ENCODE measurements at regions not wholly inside any gene's neighbourhood (a gene's known extent, or its start where the extent isn't known, plus 50 kb on each side); places are given as distances from the start of the nearest gene placed in this dataset.
"Not testable (repeated sequence)": the region's sequence is repeated elsewhere in the genome, so short reads cannot be mapped to it uniquely, and the experiment has no call there.

DNA sequence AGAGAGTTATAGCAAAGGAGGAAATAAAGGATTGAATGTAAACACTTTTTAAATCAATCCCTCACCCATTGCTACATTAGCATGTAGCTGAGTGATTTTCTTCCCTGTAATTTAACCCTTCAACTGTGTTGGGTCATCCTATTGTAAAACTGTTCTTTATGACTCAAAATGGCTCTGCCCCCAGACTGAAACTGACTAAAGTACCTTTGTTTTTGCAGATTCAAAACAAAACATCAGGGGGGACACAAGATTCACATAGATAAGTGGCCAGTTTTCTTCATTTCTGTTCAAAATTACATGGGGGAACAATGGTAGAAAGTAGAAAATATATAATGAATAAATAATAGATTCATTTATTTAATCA, 268.4 kb downstream of the IGSF11 start:
- DNase-seq: no peak

DNA sequence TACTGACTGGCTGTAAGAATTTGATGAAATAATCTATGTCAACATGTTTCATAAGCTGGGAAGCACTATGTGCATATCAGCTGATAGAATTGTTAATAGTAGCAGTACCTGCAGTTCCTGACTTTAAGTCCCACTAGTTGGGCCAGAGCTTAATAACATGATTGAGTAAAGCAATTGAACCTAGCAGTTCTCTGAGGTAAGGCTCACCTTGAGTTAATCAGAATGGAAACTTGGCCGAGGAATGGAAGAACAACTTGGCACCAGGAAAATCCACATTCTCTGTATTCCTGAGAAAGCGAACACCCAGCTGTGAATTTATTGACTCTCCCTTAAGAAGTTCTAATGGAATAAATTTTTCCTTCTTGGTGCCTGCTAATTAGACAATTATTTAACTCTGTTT, 262.6 kb downstream of the IGSF11 start:
- DNase-seq: no peak

DNA sequence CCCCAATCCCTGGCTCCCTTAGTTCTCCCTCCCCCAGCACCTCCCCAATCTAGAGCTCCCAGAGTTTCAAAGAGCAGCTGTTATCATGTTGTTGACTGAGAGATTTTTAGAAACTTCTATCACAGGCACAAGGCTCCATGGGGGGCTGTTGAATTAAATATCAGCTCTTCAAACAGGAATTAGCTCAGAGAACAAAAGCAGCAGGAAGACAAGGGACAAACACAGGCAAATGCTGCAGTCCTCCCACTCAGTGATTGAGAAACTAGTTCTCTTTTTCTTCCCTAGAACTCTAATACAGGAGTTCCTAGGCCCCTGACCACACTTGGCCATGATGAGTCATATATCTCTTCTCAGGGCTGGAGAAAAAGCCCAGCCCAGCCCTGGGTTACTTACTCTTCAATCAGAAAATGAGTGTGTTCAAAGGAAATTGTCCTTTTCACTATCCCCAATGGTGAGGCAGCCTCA, 262.1 kb downstream of the IGSF11 start:
- DNase-seq: no peak

DNA sequence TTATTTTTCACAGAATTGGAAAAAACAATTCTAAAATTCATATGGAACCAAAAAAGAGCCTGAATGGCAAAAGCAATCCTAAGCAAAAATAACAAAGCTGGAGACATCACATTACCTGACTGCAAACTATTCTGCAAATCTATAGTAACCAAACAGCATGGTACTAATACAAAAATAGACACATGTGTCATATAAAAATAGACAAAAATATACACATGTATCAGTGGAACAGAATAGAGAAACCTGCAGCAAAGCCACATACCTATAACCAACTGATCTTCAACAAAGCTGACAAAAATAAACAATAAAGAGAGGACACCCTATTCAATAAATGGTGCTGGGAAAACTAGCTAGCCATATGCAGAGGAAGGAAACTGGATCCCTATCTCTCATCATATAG, 259.6 kb downstream of the IGSF11 start:
- no peak for DNase-seq

DNA sequence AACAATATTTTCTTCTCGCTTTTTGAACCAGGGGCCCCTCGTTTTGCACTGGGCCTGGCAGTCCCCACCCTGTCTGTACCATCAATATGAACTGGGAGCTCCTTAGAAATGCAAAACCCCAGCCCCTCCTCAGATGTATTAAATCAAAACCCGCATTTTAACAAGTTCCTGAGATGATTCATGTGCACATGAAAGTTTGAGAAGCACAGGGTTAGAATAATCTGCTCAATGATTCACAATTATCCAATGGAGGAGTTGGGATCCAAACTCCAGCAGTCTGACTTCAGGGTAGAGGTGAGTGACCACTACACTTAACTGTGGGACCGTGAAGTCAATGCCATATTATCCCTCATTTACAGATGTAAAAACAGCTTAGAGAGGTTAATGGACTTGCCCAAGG, 256.4 kb downstream of the IGSF11 start:
- no peak for DNase-seq

DNA sequence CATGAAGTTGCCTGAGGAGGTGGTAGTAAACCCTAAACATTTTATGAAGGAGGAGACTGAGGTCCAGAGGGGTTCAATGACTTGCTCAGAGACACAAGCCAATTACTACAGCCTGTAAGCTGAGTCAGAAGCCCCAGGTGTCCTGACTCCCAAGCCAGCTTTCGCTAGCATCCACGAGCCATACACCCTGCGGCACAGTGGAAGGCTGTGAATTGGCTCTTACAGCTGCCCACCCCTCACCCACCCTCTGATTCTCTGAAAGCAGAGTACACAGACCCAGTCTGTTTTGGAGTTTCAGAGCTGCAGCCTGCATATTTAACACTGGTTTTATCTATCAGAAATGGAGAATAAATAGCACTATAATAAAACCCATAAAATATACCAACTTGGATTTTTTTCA, 253.4 kb downstream of the IGSF11 start:
- DNase-seq: no peak

DNA sequence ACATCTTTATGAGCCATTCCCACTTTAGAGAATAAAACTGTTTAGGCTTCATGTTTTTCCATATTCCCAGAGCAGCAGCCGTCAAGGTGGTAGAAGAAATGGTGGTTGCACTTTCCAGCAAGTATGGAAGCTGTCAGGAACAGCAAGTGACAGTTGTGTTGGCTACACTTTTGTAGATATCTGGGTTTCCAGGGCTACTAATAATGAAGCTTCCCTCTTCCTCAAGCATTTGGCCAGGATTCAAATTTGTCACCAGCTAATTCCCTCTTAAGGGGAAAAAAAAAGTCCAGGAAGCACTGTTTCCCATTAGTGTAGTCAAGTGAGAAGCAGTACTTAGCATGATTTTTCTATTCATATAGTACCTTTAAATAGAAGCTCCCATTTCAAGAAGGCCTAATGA, 252.8 kb downstream of the IGSF11 start:
- no peak for DNase-seq

DNA sequence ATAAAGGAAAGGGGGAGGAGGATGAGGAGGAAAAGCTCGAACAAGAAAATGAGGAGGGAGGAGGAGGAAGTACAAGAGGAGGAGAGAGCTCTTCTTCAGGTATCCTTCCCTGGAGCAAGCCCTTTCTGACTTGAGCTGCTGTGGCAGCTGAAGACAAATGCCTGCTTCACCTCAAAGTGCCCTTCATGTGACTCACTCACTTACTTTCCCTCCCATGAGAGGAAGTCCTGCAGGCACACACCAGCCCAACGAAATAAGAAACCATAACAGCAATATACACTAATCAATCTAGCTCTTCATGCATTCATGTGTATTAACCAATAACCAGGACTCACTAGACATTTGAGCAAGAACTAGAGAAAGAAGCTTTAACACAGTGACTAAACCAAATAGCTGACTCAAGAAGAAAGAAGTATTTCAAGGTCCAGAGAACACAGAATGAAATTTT, 251.9 kb downstream of the IGSF11 start:
- DNase-seq: no peak

DNA sequence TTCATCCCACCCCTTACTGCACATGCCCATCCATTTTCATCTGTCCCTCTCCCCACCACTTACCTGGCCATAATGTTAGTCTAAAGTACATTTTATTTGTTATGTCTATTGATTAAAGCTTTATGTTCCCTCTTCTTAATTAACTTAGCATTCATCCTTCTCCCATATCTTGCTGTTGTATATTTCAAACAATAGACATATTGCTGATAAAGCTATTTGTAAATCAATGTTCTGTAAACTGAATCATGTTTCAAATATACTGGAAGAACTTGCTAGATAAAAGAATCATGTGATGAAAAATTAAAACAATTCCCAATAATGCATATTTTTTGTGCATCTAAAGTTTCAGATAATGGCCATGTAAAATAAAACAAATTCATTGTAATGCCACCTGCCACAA, 249.2 kb downstream of the IGSF11 start:
- DNase-seq: no peak

DNA sequence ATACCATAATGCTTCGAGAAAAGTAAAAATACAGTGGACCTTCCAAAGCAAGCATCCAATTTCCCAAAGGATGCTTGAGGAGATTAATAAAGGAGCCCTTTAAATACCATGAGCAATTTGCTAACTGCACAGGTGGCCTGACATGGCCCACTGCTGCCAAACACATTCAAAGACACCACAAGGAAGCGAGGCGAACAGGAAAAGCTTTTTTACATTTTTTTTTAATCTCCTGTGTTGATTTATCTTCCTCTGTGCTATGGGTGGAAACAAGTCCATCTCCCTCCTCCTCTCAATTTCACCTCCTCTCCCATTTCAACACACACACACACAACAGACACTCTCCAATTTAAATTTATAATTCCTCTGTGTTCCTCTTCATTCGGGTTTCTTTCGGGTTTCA, 243.4 kb downstream of the IGSF11 start:
- DNase-seq: no peak

DNA sequence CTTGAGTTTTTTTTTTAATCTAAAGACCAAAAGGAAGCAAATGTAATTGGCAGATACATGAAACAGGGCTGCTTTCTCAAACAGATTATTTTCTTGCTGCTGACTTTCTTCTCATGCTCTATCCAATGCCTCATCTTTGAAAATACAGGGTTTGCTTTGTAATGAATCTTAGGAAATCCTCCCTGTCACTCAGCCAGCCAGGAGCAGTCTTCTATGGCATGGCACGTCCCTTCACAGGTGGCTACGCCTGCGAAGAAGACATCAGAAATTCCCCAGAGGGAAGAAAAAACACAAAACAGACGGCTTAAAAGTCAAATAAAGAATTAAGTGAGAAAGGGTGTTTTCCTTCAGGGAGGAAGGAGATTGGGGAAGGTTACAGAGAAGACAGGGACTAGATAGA, 242.5 kb downstream of the IGSF11 start:
- DNase-seq: no peak

DNA sequence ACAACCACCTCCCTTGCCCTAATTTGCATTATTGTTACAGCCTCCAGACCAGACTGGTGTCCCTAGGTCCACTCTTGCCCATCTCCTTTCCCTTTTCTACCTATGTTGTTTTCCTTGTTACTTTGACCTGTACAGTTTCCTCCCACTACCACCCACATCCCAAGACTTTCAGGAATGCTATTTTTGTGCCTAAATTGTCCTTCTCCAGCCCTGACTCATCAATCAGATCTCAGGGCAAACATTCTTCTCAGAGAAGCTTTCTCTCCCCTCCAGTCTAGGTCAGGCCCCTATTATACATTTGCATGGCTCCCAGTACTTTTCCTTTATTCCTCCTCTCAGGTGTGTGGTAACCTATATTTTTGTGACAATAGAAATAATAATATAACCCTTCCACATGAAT, 241.5 kb downstream of the IGSF11 start:
- no peak for DNase-seq

DNA sequence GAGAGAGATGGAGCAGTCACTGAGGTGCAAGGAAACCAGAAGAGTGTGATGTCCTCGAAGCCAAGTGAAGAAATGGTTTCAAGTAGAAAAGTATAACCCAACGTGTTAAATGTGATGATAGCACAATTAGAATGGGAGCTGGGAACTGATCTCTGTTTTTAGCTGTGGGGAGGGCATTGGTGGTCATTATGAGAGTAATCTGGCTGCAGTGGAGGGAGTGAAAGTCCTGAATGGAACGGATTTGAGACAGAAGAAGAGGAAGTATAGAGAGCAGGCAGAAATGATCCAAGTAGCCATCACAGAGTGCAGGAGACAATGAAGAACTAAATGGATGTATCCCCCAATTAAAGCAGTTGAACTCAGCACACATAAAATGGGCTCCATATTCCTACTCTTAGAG, 235.3 kb downstream of the IGSF11 start:
- DNase-seq: no peak

DNA sequence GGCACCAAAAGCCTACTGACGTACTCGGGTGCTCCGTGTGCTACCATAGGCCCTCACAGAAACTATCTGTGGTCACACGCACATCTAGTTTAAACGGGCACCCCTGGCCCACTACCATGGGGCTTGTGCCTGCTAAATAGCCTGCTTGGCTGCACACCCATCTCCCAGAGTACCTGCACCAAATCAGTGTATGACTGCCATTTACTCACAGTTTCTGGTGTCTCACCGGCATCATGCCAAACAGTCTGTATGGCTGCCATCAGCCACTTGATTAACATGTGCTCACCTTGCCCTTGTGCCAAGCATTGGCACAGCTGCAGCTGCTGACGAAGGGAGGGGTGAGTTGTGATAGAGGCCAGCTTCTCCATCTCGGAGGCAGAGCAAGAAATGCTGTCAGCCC, 232.7 kb downstream of the IGSF11 start:
- peak; percentile 72 to 80 for DNase-seq

DNA sequence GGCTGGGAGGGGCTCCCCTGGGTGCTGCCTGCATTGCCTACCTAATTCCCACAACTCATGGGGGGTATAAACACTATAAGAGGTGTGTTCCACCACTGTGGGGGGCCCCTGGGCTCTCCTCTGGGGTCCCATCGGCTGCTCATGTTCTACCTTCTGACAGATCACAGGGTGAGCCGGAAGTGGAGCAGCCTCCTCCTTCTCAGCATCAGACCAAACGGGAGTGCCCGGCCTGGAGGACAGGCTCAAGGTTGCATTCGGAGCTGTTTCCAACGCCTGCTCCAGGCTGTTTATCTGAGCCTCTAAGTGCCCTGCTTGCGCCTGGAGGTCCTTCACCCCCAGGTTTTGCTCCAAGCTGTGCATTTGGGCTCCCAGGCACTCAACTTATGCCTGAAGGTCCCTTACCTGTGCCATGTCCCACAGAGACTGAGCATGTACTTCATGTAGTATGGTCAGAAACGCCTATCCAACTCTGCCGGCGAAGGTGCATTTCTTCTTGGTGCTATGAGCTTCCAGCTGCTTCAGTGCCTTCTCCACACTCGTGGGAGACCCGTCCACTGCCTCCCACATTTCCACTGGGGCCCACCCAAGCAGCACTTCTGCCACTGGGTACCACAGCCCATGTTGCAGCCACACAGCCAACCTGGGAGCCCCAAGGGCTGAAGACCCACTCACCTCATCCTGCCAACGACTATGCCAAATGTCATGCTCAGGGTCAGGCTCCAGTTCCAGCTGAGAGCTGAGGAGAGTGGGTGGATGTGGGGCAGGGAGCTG, 232.1 kb downstream of the IGSF11 start:
- peak; percentile 50 to 63 for DNase-seq

DNA sequence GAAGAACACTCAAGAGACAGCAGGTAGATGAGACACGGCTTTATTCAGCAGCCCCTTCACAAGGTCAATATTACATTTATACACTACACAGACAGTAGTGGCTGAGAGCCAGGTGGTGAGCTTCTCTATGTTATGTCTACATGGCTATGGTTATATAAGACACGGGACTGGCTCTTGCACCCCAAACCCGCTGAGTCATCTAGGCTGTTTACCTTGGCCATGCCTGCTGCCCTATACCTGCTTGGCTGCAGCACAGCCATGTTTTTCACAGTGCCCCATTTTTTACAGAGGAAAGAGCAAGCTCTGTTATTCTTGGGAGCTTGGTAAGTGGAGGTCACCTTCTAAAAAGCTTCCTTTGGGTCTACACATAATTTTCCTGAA, 231.6 kb downstream of the IGSF11 start:
- peak; percentile 66 to 81 for DNase-seq

DNA sequence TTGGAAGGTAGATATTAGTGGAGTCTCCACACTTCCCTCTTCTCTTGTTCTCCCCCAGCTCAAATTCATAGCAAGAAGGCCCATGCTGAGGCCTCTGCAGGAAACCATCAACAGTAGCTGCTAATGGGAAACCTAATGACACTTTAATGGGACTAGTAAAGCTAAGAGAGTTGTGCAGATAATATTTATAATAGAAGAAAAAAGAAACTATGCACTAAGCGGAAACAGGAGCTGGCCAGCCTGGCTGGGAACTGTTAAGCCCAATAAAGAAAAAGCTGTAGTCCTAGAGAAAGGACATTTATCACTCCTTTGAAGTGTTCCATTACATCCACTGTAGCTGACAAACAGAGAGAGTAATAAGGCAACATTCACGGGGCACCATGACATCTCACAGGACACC, 229.6 kb downstream of the IGSF11 start:
- no peak for DNase-seq

DNA sequence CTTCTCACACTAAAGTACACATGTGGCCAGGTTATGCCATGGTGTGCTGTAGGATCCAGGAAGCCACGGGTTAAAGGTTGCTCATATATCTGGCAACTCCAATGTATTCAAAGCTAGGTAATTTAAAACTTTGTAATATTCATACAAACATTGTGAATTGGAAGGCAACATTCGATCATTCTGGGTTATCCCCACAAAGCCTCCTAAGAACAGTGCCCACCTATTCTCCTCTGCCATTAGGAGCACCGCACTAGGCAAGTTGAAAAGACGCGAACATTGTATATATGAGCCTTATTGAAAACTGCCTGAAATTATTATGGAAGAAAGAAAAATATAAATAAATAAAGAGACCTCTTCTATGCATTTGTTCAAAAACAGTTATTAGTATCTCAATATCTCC, 228.2 kb downstream of the IGSF11 start:
- no peak for DNase-seq

DNA sequence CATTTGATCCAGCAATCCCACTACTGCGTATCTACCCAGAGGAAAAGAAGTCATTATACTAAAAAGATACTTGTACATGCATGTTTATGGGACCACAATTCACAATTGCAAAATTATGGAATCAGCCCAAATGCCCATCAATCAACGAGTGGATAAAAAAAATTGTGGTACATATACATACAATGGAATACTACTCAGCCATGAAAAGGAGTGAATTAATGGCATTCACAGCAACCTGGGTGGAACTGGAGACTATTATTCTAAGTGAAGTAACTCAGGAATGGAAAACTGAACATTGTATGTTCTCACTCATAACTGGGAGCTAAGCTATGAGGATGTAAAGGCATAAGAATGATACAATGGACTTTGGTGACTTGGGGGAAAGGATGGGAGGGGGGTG, 227.3 kb downstream of the IGSF11 start:
- DNase-seq: not testable (repeated sequence)

DNA sequence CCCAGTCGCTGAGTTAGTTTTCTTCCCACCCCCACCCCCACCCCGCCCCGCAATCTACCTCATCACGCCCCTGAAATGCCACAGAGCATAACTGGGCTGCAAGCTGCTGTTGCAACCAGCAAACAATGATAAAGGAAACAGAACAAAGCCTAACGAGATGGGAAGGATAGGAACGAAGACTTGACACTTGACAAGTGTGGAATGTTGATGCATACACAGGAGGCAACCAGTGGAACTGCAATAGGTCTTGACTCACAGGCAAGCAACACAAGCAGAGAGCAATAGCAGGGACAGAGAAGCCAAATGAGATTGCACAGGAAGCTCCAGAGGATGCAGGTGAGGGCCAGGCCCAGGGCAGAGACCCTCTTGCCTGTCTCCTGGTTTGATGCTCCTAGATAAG, 225.9 kb downstream of the IGSF11 start:
- no peak for DNase-seq

DNA sequence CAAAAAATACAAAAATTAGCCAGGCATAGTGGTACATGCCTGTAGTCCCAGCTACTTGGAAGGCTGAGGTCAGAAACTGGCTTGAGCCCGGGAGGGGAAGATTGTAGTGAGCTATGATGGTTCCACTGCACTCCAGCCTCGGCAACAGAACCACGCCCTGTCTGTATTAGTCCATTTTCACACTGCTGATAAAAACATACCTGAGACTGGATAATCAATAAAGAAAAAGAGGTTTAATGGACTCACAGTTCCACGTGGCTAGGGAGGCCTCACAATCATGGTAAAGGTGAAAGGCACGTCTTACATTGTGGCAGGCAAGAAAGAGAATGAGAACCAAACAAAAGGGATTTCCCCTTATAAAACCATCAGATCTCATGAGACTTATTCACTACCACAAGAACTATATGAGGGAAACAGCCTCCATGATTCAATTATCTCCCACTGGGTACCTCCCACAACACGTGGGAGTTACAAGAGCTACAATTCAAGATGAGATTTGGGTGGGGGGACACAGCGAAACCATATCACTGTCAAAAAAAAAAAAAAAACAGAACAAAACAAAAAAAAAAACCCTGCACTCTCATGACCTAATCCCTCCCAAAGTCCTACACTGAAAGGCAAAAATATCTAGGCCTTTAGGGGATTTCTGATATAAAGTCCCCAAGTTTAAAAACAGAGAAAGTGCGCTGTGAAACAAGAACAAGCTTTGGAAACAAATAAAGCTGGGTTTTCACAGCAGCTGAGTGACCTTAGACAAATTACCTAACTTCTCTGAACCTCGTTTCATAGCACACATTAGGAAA, 224.7 kb downstream of the IGSF11 start:
- no peak for DNase-seq

DNA sequence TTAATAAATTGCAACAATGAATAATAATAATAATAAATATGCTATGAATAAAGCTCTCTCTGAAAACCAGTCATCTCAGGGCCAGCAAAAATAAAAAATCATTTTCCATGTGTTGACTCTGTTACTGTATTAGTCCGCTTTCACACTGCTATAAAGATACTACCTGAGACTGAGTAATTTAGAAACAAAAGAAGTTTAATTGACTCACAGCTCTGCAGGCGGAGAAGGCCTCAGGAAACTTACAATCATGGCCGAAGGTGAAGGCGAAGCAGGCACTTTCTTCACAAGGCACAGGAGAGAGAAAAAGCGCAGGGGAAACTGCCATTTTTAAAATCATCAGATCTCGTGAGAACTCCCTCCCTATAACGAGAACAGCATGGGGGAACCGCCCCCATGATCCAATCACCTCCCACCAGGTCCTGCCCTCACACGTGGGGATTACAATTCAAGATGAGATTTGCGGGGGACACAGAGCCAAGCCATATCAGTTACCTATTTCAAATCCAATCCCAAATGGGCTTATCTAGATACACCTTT, 224.1 kb downstream of the IGSF11 start:
- no peak for DNase-seq

DNA sequence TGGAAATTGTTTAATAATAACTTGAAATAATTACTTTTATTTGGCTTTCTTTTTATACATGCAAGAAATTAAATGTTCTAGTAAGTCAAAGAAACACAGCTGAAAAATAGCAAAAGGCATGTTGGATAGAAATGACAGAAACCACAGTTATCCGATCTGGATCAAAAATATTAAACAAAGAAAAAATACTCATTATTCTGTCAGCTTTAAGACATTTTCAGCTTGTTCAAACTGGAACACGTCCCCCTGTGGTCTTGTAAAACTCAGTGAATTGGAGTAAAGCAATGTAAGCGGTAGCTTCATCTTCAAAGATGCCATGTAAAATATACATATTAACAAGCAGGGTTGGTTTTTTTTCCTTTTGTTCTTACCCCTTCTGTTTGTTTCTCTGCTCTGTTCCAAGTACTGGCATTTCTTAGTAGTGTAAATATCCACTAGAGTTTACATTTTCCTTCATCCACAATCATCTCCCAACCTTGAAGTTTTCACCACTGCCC, 223.4 kb downstream of the IGSF11 start:
- DNase-seq: no peak

DNA sequence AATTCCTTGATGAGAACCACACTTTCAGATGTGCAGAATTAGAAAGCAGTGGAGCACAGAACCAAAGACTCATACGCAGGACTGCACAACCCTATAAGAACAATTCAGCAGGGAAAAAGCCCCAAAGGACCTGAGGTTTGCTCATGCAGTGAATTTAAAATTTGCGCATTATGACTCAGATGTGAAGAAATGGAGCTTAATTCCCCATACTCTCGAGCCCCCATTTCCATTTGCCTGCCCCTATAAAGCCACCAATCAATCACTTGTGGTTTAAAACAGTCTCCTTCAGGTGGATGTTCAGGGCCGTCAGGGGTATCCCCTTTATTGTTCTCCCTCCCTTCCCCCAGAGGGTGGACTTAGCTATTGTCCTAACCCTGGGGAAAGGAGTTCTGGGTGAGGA, 221.2 kb downstream of the IGSF11 start:
- DNase-seq: no peak
